ENCODE measurements at regions not wholly inside any gene's neighbourhood (a gene's known extent, or its start where the extent isn't known, plus 50 kb on each side); places are given as distances from the start of the nearest gene placed in this dataset.

DNA sequence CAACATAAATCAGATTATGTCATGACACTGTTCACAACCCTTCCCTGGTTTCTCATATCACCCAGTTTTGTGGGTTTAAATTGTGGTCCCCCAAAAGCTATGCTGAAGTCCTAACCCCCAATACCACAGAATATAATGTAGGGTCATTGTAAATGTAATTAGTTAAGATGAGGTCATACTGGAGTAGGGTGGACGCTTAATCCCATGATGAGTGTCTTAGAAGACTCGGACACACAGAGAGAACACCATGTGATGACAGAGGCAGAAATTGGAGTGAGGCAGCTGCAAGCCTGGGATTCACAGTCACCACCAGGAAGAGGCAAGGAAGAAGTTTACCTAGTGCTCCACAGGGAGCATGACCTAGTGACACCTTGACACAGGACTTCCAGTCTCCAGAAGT lies 197.8 kb downstream of the SALL1 start:
- no peak for DNase-seq

DNA sequence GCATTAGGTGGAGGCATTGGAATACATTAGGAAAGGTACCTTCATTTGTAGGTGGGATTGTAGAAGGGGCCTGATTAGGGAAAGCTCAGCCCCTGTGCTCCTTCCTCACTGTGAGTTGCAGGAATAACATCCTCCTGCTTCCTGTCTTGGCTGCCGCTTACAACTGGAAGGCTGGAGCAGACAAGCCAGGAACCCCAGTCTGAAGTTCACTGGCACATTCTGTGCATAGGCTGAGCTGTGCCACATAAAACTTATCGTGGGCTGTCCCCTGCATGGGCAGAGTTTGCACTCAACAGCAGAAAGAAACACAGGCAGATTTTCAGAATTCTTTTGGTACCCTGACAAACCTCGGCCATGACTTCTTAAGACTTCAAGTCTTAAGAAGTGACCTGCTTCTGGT lies 200.1 kb downstream of the SALL1 start:
- DNase-seq, result no peak

DNA sequence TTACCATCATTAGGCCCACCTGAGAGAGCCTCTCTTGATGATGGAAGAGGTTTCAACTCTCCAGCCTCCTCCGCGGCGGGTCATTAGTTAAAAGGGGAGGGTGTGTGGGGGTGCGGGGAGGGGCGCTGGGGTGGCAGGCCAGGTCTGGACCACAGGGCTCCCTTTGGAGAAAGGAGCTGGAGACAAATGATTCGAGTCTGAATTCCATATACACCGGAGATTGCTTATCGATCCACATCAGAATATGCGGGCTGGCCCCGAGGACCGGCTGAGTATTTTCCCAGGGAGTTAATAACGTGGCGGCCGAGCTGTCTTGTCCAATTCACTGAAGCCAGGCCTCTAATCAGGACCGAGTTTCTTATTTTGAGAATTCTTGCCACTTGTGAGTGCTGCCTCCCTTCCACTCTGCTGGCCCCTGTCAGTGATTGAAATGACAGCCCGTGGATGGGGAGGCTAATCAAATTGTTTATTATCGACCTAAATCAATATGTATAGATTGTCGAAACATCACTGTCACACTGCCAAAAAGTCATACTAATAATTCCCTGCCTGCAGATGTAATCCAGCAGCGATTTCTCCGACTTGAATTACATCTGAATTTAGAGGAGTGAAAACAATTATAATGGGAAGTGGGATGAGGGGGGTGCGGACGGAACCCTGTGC lies 202.7 kb downstream of the SALL1 start:
- DNase-seq, result no peak

DNA sequence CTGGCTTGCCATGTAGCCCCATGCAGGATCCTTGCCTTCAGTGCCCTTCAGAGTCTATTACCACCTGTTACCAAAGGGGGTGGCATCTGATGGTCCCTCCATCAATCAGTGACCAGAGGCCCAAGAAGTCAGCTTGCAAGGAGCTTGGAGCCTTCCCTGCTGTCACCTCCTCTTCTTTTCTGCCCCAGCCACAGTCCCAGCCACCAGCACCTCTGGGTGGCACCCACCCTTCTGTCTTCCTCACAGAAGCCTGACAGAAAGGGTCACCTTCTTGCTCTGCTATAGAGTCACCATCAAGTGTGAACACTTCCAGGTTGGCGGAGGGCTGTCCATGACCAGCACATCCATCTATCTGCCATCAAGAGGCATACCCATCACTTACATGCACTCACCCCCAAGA lies 203.2 kb downstream of the SALL1 start:
- no peak for DNase-seq

DNA sequence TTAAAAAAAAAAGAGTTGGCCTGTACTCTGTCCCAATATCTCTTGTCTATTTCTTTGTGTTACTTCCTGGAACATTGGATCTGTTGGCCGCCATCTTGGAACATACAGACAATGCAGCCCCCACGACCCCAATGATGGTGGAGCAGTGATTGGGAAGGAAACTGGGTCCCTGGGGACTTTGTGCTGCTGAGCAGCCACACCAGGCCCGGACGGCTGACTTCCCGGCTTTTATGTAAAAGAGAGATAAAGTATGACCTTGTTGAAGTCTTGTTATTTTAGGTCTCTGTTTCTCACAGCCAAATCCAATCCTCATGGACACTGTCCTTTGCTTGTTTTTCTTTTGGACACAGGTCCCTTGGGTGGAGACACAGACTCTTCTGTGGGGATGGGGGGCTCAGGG lies 204.5 kb downstream of the SALL1 start:
- DNase-seq, result no peak

DNA sequence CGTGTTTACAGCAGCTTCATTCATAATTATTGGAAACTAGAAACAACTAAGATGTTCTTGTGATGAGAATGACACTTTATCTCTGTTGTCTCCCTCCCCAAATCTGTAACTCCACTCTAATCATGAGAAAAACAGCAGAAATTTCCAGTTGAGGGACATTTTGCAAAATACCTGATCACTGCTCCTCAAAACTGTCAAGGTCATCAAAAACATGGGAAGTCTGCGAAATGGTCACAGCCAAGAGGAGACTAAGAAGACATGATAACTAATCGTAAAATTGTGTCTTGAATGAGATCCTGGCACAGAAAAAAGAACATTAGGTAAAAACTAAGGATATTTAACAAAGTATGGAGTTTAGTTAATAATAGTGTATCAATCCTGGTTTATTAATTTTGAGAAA lies 204.2 kb downstream of the CYLD start:
- no peak for DNase-seq

DNA sequence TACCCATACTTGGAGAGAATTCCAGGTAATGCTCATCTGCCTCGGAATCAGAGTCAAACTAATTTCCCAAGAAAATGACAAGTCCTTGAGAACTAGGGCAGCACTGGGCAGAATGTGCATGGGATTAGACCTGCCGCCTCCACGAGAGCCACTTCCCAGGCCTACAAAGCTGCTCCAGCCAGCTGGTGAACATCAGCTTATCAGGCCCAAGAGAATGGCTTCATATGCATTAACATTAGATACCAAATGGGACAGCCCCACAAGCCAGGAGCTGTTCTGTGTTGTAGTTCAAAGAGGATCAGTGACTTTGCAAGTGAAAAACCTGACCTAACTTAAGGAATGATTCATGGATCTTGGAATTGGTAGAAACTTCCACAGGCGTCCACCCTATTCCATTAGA lies 203.3 kb downstream of the CYLD start:
- no peak for DNase-seq

DNA sequence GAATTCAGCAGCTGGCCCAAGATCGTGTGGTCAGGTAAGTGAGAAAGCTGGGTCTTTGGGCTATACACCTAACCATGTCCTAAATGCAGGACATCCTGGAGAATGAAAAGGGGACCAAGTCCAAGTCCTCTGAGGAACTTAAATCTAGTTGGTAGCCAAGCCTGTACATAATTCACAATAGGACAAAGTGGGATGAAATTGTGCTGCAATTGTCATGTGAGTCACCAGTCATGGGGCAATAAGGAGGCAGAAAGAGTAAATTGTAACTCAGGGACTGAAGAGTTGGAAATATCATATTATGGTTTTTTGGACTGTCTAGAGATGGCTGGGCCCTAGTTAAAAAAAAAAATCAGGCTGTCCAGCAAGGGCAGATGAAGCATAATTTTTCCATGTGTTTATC lies 202.6 kb downstream of the CYLD start:
- no peak for DNase-seq

DNA sequence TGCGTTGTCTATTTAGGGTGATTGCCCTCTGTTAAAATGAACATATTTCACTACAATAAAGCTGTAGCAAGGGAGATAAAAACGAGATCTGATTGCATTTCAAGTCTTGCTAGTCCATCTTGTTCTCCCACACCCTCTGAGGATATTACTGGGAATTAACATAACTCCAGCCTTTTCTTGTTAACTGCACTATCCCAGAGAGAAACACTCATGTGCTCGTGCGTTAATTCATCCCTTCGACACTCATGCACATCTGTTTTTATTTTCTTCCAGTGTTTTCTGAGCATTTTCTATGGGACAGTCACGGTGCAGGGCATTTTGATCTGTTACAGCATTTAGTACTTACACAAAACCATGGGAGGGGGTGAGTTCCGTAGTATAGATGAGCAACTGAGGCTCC lies 202.1 kb downstream of the CYLD start:
- DNase-seq, result no peak

DNA sequence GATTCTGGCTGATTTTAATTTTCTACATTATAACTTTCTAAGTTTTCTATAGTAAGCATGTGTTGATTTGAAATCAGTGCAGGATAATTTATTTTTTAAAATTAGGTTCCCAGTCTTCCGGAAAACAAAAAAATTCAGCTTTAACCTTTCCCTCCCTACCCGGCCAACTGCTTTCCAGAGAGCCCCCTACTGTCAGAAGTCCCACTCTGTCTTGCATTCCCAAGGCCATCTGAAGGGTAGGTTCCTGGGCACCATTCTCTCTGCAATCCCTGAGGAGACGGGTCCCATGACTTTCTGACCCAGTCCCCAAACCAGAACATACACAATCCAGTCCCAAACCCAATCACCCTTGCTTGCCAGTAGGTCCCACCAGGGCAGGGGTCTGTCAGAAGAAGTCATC lies 200.3 kb downstream of the CYLD start:
- DNase-seq, result no peak

DNA sequence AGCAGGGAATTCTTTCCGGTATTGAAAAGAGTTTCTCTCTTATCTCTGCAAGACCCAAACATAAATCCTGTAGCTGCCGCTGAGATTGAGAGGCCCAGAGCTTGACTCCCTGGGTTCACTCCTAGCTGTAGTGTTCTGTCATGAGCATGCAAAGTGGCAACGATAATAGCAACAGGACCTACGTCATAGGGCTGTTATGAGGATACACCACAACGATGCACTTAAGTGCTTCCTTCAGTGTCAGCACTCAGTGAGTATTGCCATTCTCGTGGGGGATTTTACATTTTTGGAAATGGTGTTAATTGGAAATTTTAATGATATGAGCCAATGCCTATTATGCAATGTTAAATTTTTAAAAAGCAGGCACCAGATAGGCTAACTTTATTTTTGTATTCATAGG lies 199.8 kb downstream of the CYLD start:
- no peak for DNase-seq

DNA sequence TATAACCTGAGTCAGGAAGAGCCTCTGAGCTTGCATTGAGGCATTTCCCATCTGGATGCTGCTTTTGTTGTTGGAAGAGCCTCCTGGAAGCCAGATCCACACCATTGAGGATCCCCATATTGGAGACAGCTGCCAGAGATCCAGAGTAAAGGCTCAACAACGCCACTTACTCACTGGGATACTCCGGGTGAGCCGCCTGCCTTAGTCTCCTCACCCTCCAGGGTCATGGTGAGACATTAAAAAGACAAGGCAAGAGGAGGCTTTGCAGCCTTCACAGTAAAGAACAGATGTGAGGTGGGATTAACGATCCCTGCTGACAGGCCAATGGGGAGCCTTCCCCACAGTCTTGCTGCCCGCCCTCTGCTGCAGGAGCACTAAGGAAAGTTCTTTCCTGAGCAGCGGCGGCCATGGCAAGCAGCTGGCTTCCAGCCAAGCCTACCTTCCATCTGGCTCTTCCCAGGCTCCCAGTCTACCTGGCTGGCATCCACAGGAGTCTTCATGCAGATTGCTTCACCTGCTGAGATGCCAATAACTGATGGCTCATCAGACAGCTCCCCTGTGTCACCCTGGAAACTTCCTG lies 198.5 kb downstream of the CYLD start:
- no peak for DNase-seq

DNA sequence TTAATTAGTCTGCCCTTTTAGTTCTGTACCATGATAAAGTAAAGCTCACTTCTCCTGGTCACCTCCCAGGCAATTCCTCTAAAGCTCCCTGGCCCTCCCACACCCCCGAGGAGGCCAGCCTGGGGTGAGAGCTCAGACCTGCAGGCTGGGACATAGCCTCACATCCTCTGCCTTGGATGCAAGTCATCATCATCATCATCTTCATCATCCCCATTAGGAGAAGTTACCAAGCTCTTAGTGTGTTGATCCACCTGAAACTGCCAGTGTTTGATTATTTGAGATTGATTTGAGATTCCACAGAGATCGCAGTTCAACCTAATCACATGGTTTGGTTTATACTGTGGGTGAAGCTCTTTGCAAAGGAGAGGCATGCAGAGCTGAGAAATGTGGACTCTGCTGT lies 197.5 kb downstream of the CYLD start:
- DNase-seq, result no peak

DNA sequence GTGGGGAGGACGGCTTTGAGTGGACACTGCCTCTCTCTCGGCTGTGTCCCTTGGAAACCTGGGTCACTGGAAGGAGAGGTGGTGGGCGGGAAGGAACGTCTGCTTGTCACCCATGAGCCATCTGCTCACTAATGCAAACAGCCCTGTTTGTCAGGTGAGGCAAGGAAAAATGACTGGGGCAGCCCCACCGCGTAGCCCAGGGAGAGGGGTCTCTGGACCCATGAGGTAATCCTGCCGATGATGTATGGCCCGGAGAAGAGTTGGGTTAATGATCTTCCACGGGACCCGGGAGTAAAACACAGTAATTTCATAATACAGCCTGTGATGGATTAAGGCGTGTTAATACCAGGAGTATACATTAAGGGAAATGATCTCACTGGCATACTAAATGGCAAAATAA lies 197.0 kb downstream of the CYLD start:
- DNase-seq, result no peak

DNA sequence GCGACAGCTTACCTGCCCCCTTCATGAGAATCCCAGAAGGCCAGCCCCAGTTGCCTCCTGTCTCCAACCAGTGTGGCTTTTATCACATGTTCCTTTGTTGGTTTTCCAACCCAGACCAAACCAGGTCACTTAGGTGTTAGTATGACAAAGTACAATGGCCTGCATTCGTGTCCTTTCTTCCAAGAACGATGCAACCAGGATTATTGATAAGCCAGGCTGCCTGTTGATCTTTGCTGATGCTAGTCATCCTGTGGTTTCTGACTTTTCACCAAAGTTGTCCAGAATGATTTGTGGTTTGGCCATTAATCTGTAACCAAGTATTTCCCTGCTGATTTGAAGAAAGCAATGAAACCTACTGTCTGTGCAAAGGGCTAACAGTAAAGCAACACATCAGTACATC lies 191.4 kb downstream of the CYLD start:
- DNase-seq, result no peak

DNA sequence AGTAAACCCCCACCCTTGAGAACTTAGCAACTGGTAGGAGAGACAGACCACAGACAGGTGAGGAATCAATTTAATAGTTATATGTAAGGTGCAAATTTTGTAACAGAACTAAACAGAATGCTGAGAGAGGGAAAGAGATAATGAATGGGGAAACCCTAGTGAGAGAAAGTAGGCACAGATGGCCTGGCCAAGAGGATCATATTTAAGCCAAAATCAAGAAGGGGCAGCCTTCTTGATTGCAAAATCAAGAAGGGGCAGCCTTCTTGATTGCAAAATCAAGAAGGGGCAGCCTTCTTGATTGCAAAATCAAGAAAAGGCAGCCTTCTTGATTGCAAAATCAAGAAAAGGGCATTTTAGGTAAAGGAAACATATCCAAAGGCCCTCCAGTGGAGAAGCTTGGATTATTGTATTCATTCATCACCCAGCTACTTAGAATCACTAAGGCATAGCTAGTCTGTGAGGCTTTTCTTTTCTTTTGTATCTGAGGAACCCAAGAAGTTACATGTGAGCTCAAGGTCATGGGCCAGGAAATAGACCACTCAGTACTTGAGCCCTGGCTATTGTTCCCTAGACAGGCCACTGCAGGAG lies 190.6 kb downstream of the CYLD start:
- DNase-seq, result no peak

DNA sequence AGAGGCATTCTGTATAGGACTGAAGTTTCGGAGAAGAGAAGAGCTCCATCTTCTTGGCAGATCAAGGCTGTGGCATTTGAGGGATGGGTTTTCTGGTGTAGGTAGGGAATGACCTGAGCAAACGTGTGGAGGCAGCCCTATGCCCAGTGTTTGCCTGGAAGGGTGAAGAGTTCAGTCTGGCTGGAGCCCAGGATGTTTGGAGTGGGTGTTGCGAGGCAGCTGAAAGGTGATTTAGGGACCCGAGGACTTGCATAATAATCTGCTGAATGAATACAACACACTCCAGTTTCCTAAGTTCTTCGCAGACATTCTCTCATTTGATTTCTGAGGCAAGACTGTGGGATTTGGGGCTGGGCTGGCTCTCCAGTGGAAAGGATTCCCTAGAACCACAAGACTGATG lies 186.2 kb downstream of the CYLD start:
- no peak for DNase-seq

DNA sequence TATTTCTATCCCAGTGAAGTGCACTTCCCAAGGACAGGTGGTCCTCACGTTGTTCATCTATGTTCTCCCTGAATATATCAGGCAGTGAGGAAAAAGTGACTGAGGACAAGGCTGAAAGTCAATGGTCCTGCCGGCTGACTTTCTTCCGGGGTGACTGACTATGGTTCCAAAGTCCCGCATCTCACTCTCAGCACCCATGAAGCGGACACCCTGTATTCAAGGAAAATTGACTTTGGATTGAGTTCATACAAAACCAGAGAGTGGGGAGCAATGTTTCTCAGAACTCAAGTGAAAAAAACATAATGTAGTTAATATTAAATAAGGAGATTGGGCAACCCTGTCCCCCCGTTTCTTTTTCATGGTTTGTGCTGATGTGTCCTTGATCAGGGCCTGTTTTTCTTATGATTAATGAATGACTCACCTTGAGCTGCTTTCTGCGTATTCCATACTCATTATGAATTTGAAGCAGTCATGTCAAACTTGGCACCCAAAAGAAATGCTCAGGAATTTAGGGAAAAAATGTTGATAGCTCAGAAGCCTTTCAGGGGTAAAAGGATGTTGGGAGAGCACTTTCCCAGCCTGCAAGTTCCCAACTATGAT lies 184.0 kb downstream of the CYLD start:
- DNase-seq, result no peak

DNA sequence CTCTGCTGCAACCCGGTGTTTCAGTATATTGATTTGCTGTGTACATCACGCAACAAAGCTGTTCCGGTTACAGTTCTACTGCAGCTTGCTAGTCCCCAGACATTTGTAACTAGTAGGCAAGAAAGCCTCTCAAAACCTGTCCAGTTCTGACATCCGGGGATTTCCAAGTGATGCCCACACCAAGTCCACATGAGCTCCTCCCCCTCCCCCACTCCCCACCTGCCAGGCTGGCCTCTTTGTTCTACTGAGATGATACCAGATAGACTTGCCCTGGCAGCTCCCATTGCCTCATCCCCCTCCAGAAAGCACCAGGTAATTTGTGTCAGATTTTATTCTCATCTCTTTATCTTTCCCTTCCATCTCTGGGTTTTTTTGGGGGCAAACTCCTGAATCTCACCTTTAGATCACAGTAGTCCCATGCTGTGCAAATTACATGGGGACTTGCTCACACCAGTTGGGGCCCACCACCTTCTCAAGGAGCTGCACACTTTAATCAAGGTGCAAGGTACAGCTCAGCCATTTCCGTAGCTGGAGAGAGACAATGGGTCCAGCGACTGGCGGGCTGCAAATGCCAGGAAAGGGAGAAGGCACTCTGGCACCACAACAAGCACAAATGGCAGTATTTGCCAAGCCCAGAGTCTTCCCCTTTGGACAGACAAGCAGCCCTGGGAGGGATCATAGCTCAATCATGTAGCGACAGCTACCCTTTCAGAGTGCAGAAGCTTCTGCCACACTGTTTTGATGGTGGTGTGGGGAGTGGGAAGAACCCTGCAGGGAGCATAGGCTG lies 183.1 kb downstream of the CYLD start:
- DNase-seq, result no peak

DNA sequence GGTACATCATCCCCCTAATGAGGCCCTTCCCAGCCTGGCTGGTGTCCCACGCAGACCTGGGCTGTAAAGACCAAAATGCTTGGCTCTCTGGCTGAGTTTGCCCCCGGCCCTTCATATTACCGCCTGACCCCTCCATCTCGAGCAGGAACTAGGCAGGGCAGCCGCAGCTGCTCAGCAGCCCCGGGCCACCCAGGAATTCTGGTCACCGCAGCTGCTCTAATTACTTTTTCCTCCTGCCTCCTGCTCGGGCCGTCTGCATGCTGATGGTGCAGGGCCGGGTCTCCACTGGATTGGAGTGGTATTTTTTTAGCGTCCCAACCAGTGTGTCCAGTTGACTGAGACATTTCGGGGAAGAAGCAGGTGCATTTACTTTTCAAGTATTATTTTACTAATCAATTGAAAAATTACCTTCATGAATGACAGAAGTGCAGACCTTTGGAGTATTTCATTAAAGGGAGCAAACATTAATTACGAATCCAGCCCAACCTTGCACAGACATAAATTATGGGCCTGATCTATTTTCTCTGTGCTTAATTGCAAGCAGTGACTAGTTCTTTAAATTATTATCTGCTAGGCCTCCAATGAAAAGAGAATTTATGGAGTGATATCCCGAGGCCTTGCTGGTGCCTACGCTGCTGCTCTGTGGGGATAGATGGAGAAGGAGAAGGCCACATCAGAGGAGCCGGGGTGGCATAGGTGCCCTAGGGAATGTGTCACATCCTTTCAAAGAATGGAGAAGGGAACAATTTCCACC lies 176.2 kb downstream of the CYLD start:
- no peak for DNase-seq

DNA sequence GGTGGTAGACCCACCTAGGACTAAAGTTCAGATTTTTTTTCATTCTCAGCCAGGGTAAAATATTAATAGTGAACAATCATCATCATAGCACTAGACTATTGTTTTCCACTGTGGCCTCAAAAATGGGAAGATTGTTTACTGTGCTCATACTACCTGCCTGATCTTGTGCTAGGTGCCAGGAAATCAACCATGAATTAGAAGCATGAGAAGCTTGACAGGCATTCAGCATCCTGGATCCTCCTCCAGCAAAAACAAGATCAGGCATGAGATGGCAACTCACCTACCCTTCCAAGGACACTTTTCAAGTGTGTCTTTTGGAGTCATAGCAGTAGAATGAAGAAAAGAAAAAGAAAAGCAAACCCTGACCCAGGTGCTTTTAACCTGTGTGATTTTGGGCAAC lies 174.2 kb downstream of the CYLD start:
- DNase-seq, result no peak

DNA sequence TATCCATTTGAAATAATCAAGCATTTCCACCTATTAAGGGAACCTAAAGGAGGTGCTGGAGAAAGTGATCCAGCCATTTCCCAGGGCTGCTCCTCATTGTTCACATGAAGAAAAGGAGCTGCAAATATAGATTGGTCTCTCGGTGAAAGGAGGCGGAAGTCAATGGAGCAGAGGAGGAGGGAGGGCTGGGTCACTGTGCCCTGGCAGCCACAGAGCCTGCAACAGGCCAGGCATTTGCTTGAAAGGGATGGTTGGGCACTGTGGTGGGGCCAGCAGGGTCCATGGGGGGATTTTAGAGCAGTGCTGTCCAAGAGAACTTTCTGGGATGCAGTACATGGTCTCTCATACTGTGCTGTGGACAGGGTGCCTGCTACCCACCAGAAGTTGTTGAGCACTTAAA lies 173.2 kb downstream of the CYLD start:
- DNase-seq, result no peak

DNA sequence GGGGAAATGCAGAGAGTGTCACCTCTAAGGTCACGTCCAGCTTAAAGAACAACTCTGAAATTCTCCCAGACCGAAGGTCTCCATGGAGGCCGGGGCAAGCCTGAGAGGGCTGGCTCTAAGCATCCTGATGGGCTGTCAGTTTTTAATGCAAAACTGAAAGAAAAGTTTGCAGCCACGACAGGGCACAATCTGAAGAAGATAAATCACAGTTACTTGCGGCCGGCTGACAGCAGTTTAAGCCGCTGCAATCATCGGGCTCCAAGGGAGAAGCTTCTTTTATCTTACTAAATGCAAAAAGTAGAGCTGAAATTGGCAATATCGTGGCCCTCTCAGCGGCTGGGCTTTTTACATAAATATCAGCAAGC lies 168.8 kb downstream of the CYLD start:
- DNase-seq, result no peak
